ENCODE measurements at regions not wholly inside any gene's neighbourhood (a gene's known extent, or its start where the extent isn't known, plus 50 kb on each side); places are given as distances from the start of the nearest gene placed in this dataset.
A peak's percentile ranks its signal among the peaks of the same experiment; 100 is the strongest.

GRCh38 chr2:196384729-196385128 is 213.4 kb upstream of the STK17B start:
- Histone ChIP-seq H3K9me3 (ENCODE audit: insufficient read depth, low read depth, low read length) (no peaks in the 10 kb centered on the region), H3K79me2 (ENCODE audit: insufficient read depth, low read length) (no peaks in the 10 kb centered on the region), H2AFZ (ENCODE audit: low read depth, low read length) (no peak overlapping the region), H3K4me1 (ENCODE audit: insufficient read depth, low read length) (peaks cover 2% of the 10 kb centered on the region), H3K27me3 (ENCODE audit: insufficient read depth, low read length) (no peaks in the 10 kb centered on the region), H3K27ac (ENCODE audit: low read depth, low read length) (no peak overlapping the region), H3K9ac (ENCODE audit: low read length) (no peak overlapping the region), H3K4me2 (ENCODE audit: low read length) (no peak overlapping the region), H3K36me3 (ENCODE audit: insufficient read depth, low read length) (no peaks in the 10 kb centered on the region), H4K20me1 (ENCODE audit: insufficient read depth, low read length) (no peaks in the 10 kb centered on the region), H3K4me3 (ENCODE audit: insufficient read depth, low read depth, low read length) (no peak overlapping the region)
- Mint-ChIP-seq H3K27me3 (ENCODE audit: low read depth, unreplicated experiment) (no peaks in the 10 kb centered on the region), H3K27ac (ENCODE audit: unreplicated experiment) (no peak overlapping the region), H3K36me3 (ENCODE audit: low read depth, unreplicated experiment) (no peaks in the 10 kb centered on the region), H3K9me3 (ENCODE audit: unreplicated experiment) (no peaks in the 10 kb centered on the region), H3K4me3 (ENCODE audit: unreplicated experiment) (no peak overlapping the region), H3K4me1 (ENCODE audit: low read depth, unreplicated experiment) (no peaks in the 10 kb centered on the region)
- TF ChIP-seq CTCF (IDR thresholded peaks at IDR 0.05; ENCODE audit: insufficient read depth, low read depth, low read length), result no peak
- no peak for TF ChIP-seq EZH2 (IDR thresholded peaks at IDR 0.05; ENCODE audit: insufficient read depth, low read length)
- no peak for FAIRE-seq
- no peak for DNase-seq (ENCODE audit: low read depth)

- Histone ChIP-seq H2AFZ (ENCODE audit: low read depth, low read length) (no peak overlapping the region), H3K4me1 (ENCODE audit: insufficient read depth, low read length) (peaks cover 7% of the 10 kb centered on the region), H3K36me3 (ENCODE audit: insufficient read depth, low read length) (no peaks in the 10 kb centered on the region), H3K27me3 (ENCODE audit: insufficient read depth, low read length) (no peaks in the 10 kb centered on the region), H3K4me3 (ENCODE audit: insufficient read depth, low read depth, low read length) (no peak overlapping the region), H4K20me1 (ENCODE audit: insufficient read depth, low read length) (no peaks in the 10 kb centered on the region), H3K9ac (ENCODE audit: low read length) (no peak overlapping the region), H3K79me2 (ENCODE audit: insufficient read depth, low read length) (no peaks in the 10 kb centered on the region), H3K9me3 (ENCODE audit: insufficient read depth, low read depth, low read length) (no peaks in the 10 kb centered on the region), H3K27ac (ENCODE audit: low read depth, low read length) (no peak overlapping the region), H3K4me2 (ENCODE audit: low read length) (no peak overlapping the region)
- no peak for TF ChIP-seq EZH2 (IDR thresholded peaks at IDR 0.05; ENCODE audit: insufficient read depth, low read length)
- no peak for TF ChIP-seq CTCF (IDR thresholded peaks at IDR 0.05; ENCODE audit: insufficient read depth, low read depth, low read length)
- no peak for DNase-seq (ENCODE audit: low read depth)
- peaks cover 13% of the 10 kb centered on the region for H3K4me1 Mint-ChIP-seq (ENCODE audit: low read depth, unreplicated experiment)
- no peaks in the 10 kb centered on the region for H3K27me3 Mint-ChIP-seq (ENCODE audit: low read depth, unreplicated experiment)
- no peaks in the 10 kb centered on the region for H3K9me3 Mint-ChIP-seq (ENCODE audit: unreplicated experiment)
- H3K27ac Mint-ChIP-seq (ENCODE audit: unreplicated experiment), result no peak overlapping the region
- H3K4me3 Mint-ChIP-seq (ENCODE audit: unreplicated experiment), result no peak overlapping the region
- no peak for FAIRE-seq
- H3K36me3 Mint-ChIP-seq (ENCODE audit: low read depth, unreplicated experiment), result no peaks in the 10 kb centered on the region
Measured at GRCh38 chr2:196389670-196390069, 218.3 kb upstream of the STK17B start.

- Mint-ChIP-seq H3K27me3 (ENCODE audit: low read depth, unreplicated experiment) (no peaks in the 10 kb centered on the region), H3K36me3 (ENCODE audit: low read depth, unreplicated experiment) (no peaks in the 10 kb centered on the region), H3K4me1 (ENCODE audit: low read depth, unreplicated experiment) (peaks cover 13% of the 10 kb centered on the region), H3K4me3 (ENCODE audit: unreplicated experiment) (no peak overlapping the region), H3K27ac (ENCODE audit: unreplicated experiment) (no peak overlapping the region), H3K9me3 (ENCODE audit: unreplicated experiment) (no peaks in the 10 kb centered on the region)
- H3K4me1 ChIP-seq (ENCODE audit: insufficient read depth, low read length), result peaks cover 7% of the 10 kb centered on the region
- no peaks in the 10 kb centered on the region for H4K20me1 ChIP-seq (ENCODE audit: insufficient read depth, low read length)
- H3K27me3 ChIP-seq (ENCODE audit: insufficient read depth, low read length), result no peaks in the 10 kb centered on the region
- H3K36me3 ChIP-seq (ENCODE audit: insufficient read depth, low read length), result no peaks in the 10 kb centered on the region
- H3K79me2 ChIP-seq (ENCODE audit: insufficient read depth, low read length), result no peaks in the 10 kb centered on the region
- no peak overlapping the region for H2AFZ ChIP-seq (ENCODE audit: low read depth, low read length)
- peak overlapping the region; percentile 45 for H3K4me2 ChIP-seq (ENCODE audit: low read length)
- no peak overlapping the region for H3K27ac ChIP-seq (ENCODE audit: low read depth, low read length)
- no peak for FAIRE-seq
- no peaks in the 10 kb centered on the region for H3K9me3 ChIP-seq (ENCODE audit: insufficient read depth, low read depth, low read length)
- H3K9ac ChIP-seq (ENCODE audit: low read length), result no peak overlapping the region
- TF ChIP-seq EZH2 (IDR thresholded peaks at IDR 0.05; ENCODE audit: insufficient read depth, low read length) (no peak), CTCF (IDR thresholded peaks at IDR 0.05; ENCODE audit: insufficient read depth, low read depth, low read length) (no peak)
- no peak overlapping the region for H3K4me3 ChIP-seq (ENCODE audit: insufficient read depth, low read depth, low read length)
- peak; percentile 60 for DNase-seq (ENCODE audit: low read depth)
Measured at GRCh38 chr2:196390243-196391148, 219.1 kb upstream of the STK17B start.
